ENCODE measurements at regions not wholly inside any gene's neighbourhood (a gene's known extent, or its start where the extent isn't known, plus 50 kb on each side); places are given as distances from the start of the nearest gene placed in this dataset.

DNA sequence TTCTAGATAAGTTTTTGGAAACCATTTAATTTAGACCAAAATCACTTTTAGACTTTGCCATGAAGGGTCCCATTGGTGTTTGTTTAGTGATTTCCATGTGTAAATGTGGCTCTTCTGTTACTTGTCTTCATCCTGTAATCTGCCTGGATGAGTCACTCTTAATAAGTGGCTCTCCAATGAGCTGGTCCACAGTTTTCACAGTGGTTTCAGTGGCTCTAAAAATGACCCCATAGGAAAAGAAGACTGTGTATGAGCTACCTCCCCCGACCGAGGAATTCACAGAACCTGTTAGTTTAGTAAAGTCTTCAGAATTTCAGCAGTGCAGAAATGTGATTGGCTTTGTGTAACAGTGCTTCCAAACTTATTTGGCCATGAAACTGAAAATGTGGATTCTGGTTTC, 492.0 kb upstream of the MARCKS start:
- no peak for TF ChIP-seq POLR2A (IDR thresholded peaks at IDR 0.05)
- TF ChIP-seq, protein P1, sequence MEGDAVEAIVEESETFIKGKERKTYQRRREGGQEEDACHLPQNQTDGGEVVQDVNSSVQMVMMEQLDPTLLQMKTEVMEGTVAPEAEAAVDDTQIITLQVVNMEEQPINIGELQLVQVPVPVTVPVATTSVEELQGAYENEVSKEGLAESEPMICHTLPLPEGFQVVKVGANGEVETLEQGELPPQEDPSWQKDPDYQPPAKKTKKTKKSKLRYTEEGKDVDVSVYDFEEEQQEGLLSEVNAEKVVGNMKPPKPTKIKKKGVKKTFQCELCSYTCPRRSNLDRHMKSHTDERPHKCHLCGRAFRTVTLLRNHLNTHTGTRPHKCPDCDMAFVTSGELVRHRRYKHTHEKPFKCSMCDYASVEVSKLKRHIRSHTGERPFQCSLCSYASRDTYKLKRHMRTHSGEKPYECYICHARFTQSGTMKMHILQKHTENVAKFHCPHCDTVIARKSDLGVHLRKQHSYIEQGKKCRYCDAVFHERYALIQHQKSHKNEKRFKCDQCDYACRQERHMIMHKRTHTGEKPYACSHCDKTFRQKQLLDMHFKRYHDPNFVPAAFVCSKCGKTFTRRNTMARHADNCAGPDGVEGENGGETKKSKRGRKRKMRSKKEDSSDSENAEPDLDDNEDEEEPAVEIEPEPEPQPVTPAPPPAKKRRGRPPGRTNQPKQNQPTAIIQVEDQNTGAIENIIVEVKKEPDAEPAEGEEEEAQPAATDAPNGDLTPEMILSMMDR (IDR thresholded peaks at IDR 0.05), result no peak
